Neural progenitor cell (in vitro differentiated cells): ENCODE measurements at regions not wholly inside any gene's neighbourhood (a gene's known extent, or its start where the extent isn't known, plus 50 kb on each side); places are given as distances from the start of the nearest gene placed in this dataset.
"Not testable (repeated sequence)": the region's sequence is repeated elsewhere in the genome, so short reads cannot be mapped to it uniquely, and the experiment has no call there.

Source experiments
- DNase-seq: peaks from one replicate; pipeline ENCODE4 v3.0.0-alpha.2; 2016; ENCODE audit warnings: low spot score
- H2AFZ ChIP-seq: fragments of 200-600 bp; sonication (generic); replicated peaks from 2 replicates; pipeline ENCODE4 v1.6.1; 2016; ENCODE audit warnings: antibody characterized with exemption
- H3F3A ChIP-seq: fragments of 200-600 bp; sonication (generic); 2 replicates; pipeline ENCODE4 v1.6.1; 2016; ENCODE audit warnings: antibody characterized with exemption, low read depth
- H3K27ac ChIP-seq: fragments of 200-600 bp; sonication (generic); 2 replicates; pipeline ENCODE4 v1.5.1; 2016; ENCODE audit warnings: mild to moderate bottlenecking
- H3K27me3 ChIP-seq: fragments of 200-600 bp; sonication (generic); 2 replicates; pipeline ENCODE4 v1.6.1; 2016; ENCODE audit warnings: mild to moderate bottlenecking, moderate library complexity
- H3K36me3 ChIP-seq: fragments of 200-600 bp; sonication (generic); 2 replicates; pipeline ENCODE4 v1.5.1; 2016
- H3K4me1 ChIP-seq: fragments of 200-600 bp; sonication (generic); 2 replicates; pipeline ENCODE4 v1.6.1; 2016; ENCODE audit warnings: mixed run types
- H3K4me2 ChIP-seq: fragments of 200-600 bp; sonication (generic); 2 replicates; pipeline ENCODE4 v1.6.1; 2016
- H3K4me3 ChIP-seq: fragments of 200-600 bp; sonication (generic); 2 replicates; pipeline ENCODE4 v1.5.1; 2016
- H3K79me2 ChIP-seq: fragments of 200-600 bp; sonication (generic); 2 replicates; pipeline ENCODE4 v1.6.1; 2016; ENCODE audit warnings: low read depth
- H3K9ac ChIP-seq: fragments of 200-600 bp; sonication (generic); 2 replicates; pipeline ENCODE4 v1.6.1; 2016
- H3K9me3 ChIP-seq: fragments of 200-600 bp; sonication (generic); 2 replicates; pipeline ENCODE4 v1.5.1; 2016; ENCODE audit warnings: low read depth
- H4K20me1 ChIP-seq: fragments of 200-600 bp; sonication (generic); 2 replicates; pipeline ENCODE4 v1.6.1; 2016; ENCODE audit warnings: low read depth
- H3K27ac Mint-ChIP-seq: 3 replicates; pipeline ENCODE4 v1.8.0; 2021; ENCODE audit warnings: mixed read lengths
- H3K27me3 Mint-ChIP-seq: 2 replicates; pipeline ENCODE4 v1.8.0; 2022; ENCODE audit warnings: low read depth, mild to moderate bottlenecking, inconsistent platforms, moderate library complexity, mixed read lengths; ENCODE audit not compliant: insufficient read depth
- H3K36me3 Mint-ChIP-seq: 3 replicates; pipeline ENCODE4 v1.8.0; 2021; ENCODE audit warnings: mixed read lengths
- H3K4me1 Mint-ChIP-seq: 3 replicates; pipeline ENCODE4 v1.8.0; 2021; ENCODE audit warnings: mixed read lengths
- H3K4me3 Mint-ChIP-seq: 3 replicates; pipeline ENCODE4 v1.8.0; 2021; ENCODE audit warnings: mild to moderate bottlenecking, moderate library complexity, mixed read lengths
- H3K9me3 Mint-ChIP-seq: 3 replicates; pipeline ENCODE4 v1.8.0; 2020; ENCODE audit warnings: mixed read lengths
- CTCF ChIP-seq: fragments of 200-600 bp; sonication (generic); IDR thresholded peaks from 2 replicates; pipeline ENCODE4 v1.5.1; 2017; ENCODE audit warnings: antibody characterized with exemption, mild to moderate bottlenecking
- EZH2 ChIP-seq: fragments of 200-600 bp; sonication (generic); IDR thresholded peaks from 2 replicates; pipeline ENCODE4 v1.6.1; 2017; ENCODE audit warnings: antibody characterized with exemption, mild to moderate bottlenecking, moderate library complexity
- EZH2phosphoT487 ChIP-seq: fragments of 200-600 bp; sonication (generic); IDR thresholded peaks from 2 replicates; pipeline ENCODE4 v1.6.1; 2017; ENCODE audit warnings: antibody characterized with exemption

DNA sequence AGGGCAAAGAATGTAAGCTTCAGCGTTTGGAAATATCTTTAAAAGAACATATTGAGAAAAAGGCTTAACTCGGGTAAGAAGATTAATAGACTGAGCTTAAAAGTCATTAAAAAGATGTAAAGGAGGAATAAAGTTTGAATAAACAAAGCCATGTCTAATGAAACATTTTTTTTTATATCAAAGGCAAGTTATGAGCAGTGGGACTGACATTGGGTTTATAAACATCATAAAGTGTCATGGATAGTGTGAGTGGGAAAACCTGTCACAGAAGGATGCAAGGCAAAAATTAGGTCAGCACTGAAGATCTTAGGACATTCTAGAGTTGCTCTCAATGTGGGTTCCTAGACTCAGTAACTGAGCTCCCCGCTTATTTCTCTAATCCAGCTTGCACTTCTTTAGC is 438.0 kb upstream of the CDH11 start:
- DNase-seq = no peak
- Histone ChIP-seq H3K79me2 (no peaks in the 10 kb centered on the region), H3K27ac (no peak overlapping the region), H3K27me3 (no peaks in the 10 kb centered on the region), H2AFZ (no peak overlapping the region), H3K9me3 (no peaks in the 10 kb centered on the region), H3K9ac (no peak overlapping the region), H4K20me1 (no peaks in the 10 kb centered on the region), H3F3A (no peaks in the 10 kb centered on the region), H3K36me3 (no peaks in the 10 kb centered on the region), H3K4me2 (no peak overlapping the region), H3K4me3 (no peak overlapping the region), H3K4me1 (no peaks in the 10 kb centered on the region)
- Mint-ChIP-seq H3K4me1 (no peaks in the 10 kb centered on the region), H3K27me3 (peaks cover 13% of the 10 kb centered on the region), H3K27ac (no peak overlapping the region), H3K4me3 (no peak overlapping the region), H3K9me3 (peaks cover 21% of the 10 kb centered on the region), H3K36me3 (peaks cover 6% of the 10 kb centered on the region)
- no peak for TF ChIP-seq EZH2phosphoT487
- no peak for TF ChIP-seq CTCF

GRCh38 chr16:65549689-65550088 is 427.8 kb upstream of the CDH11 start:
- not testable (repeated sequence) for H3K36me3 Mint-ChIP-seq, H3K4me3 Mint-ChIP-seq, H4K20me1 ChIP-seq, H3K9me3 ChIP-seq, H3K4me3 ChIP-seq, H3K27me3 Mint-ChIP-seq, H3K79me2 ChIP-seq, DNase-seq, H3K27ac Mint-ChIP-seq, H3K36me3 ChIP-seq, H3K27me3 ChIP-seq, H3K4me2 ChIP-seq, H2AFZ ChIP-seq, H3K27ac ChIP-seq, H3K9ac ChIP-seq
- H3F3A ChIP-seq = peaks cover 14% of the 10 kb centered on the region
- Mint-ChIP-seq H3K9me3 (peaks cover 27% of the 10 kb centered on the region), H3K4me1 (peaks cover 36% of the 10 kb centered on the region)
- peaks cover 25% of the 10 kb centered on the region for H3K4me1 ChIP-seq

GRCh38 chr16:65548470-65548869 is 426.6 kb upstream of the CDH11 start:
- Histone ChIP-seq H3K4me3 (no peak overlapping the region), H3F3A (peaks cover 14% of the 10 kb centered on the region), H2AFZ (peak overlapping the region; percentile 36), H3K27ac (peak overlapping the region; percentile 62), H3K9me3 (peaks cover 8% of the 10 kb centered on the region), H3K4me1 (peaks cover 25% of the 10 kb centered on the region), H3K9ac (no peak overlapping the region), H4K20me1 (no peaks in the 10 kb centered on the region), H3K79me2 (no peaks in the 10 kb centered on the region), H3K27me3 (no peaks in the 10 kb centered on the region), H3K4me2 (peak overlapping the region; percentile 49), H3K36me3 (no peaks in the 10 kb centered on the region)
- H3K4me1 Mint-ChIP-seq = peaks cover 36% of the 10 kb centered on the region
- TF ChIP-seq EZH2 (no peak), EZH2phosphoT487 (no peak), CTCF (peak; percentile 34)
- H3K36me3 Mint-ChIP-seq = no peaks in the 10 kb centered on the region
- peak overlapping the region; percentile 94 for H3K27ac Mint-ChIP-seq
- H3K9me3 Mint-ChIP-seq = peaks cover 22% of the 10 kb centered on the region
- peak overlapping the region; percentile 24 for H3K4me3 Mint-ChIP-seq
- DNase-seq = peak; percentile 38
- H3K27me3 Mint-ChIP-seq = no peaks in the 10 kb centered on the region

DNA sequence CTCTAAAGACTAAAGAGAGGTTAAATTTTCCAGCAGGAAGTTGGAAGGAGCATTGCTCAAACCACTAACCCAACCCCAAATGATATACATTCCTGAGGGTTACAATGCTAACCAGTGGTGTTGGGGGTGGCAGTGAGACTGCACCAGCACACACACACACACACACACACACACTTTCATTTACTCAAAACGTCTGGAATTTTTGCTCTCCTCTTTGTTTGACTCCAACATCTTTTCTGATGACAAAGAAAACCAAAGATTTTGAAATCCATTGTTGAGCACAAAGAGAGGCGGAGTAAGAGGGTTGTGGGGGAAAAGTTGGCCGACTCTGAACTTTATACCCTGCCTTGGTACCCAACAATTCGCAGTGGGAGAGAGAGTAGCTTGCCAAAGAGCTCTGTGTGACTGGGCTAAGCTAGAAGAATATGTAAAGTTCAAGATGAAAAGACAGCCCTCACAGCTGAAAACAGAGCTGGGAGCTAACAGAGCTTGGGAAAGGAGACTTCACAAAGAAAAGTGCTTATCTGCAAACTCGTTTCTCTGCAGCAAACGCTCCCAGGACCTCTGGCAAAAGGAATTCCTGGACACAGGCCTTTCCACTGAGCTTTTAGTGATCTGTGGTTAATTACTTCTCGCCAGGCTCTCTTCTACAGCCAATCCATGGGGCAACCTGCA is 426.0 kb upstream of the CDH11 start:
- H3K79me2 ChIP-seq = no peaks in the 10 kb centered on the region
- H3K9me3 Mint-ChIP-seq = peaks cover 21% of the 10 kb centered on the region
- H3K36me3 ChIP-seq = no peaks in the 10 kb centered on the region
- H3F3A ChIP-seq = peaks cover 14% of the 10 kb centered on the region
- no peak overlapping the region for H3K9ac ChIP-seq
- peak overlapping the region; percentile 94 for H3K27ac Mint-ChIP-seq
- H3K4me3 ChIP-seq = no peak overlapping the region
- no peaks in the 10 kb centered on the region for H3K27me3 ChIP-seq
- TF ChIP-seq EZH2phosphoT487 = no peak
- no peak for TF ChIP-seq EZH2
- no peak for TF ChIP-seq CTCF
- no peaks in the 10 kb centered on the region for H3K27me3 Mint-ChIP-seq
- peaks cover 8% of the 10 kb centered on the region for H3K9me3 ChIP-seq
- H3K4me1 ChIP-seq = peaks cover 25% of the 10 kb centered on the region
- DNase-seq = peak; percentile 36
- peaks cover 36% of the 10 kb centered on the region for H3K4me1 Mint-ChIP-seq
- H3K4me3 Mint-ChIP-seq = peak overlapping the region; percentile 24
- no peaks in the 10 kb centered on the region for H3K36me3 Mint-ChIP-seq
- peak overlapping the region; percentile 62 for H3K27ac ChIP-seq
- peak overlapping the region; percentile 49 for H3K4me2 ChIP-seq
- no peaks in the 10 kb centered on the region for H4K20me1 ChIP-seq
- peak overlapping the region; percentile 36 for H2AFZ ChIP-seq
